NCI-H226 (cell line): ENCODE measurements at regions not wholly inside any gene's neighbourhood (a gene's known extent, or its start where the extent isn't known, plus 50 kb on each side); places are given as distances from the start of the nearest gene placed in this dataset.
"Not testable (repeated sequence)": the region's sequence is repeated elsewhere in the genome, so short reads cannot be mapped to it uniquely, and the experiment has no call there.

Experiments
- DNase-seq: peaks from one replicate; pipeline ENCODE4 v3.0.0-alpha.2; 2015

DNA sequence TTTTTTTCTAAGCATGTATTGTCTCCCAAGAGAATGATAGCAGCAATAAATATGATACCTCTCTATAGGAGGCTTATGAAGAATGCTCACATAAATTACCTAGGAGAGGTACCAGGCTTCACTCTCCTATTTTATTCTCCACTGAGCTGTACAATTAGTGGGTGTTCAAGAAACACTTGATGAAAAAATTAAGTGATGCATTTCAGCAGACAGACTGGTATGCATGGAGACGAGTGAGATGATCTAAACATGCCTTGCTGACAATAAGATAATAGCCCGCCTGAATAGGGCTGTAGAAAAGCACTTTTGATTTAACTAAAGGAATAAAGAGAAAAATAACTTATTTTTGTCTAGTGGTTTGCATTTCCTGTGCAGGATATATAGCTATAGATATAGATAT lies 1449.7 kb downstream of the GATA3 start:
- no peak for DNase-seq

DNA sequence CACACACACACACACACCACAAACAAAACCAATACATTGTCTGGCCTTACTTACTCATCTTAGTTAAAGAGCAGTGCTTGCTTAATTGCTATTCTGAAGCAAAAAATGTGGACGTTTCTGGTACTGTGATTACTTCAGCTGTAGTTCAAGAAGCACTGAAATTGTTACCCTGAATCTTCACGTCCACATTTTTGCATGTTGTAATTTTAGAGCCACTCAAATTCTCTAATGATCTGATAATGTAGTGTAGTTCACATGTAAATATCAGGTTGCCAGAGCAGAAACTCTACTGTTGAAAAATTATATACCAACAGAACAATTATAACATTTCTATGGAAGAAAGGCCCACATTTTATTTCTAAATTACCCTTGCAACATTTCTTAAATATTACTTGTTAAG lies 1451.1 kb downstream of the GATA3 start:
- DNase-seq: no peak

DNA sequence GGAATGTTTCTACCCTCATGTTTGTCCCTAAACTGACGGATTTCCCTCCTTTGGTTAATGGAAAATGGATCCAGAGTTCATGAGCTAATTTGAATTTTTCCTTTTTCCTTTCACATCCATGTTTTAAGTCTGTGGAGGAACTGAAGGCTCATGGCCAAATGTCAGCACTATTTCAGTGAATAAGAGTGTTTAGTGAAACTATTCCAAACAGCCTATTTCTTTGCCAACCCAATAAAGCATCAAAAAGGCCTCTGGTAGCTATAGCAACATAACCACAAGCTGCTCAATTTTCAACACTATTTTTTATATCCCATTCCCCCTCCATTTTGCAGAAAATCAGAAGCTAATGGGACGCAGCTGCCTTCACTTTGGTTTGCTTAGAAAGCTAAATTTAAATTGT lies 1454.1 kb downstream of the GATA3 start:
- DNase-seq: no peak

DNA sequence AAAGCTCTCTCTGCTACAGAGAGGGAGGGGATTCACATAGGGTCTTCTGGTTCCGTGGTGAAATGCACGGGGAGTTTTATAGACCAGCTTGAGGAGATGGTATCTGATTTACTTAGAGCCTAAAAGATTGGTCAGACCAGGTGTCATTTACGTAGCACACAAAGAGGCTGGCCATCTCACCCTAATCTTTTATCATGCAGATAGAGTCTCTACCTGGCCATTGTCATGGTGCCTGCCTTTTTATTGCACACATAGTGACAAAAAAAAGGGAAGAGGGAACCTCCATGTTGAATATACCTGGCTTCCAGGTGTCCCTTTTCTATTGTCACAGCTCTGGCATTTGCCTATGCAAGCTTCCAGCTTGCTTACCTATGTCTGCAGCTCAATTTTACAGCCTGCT lies 1456.1 kb downstream of the GATA3 start:
- no peak for DNase-seq

DNA sequence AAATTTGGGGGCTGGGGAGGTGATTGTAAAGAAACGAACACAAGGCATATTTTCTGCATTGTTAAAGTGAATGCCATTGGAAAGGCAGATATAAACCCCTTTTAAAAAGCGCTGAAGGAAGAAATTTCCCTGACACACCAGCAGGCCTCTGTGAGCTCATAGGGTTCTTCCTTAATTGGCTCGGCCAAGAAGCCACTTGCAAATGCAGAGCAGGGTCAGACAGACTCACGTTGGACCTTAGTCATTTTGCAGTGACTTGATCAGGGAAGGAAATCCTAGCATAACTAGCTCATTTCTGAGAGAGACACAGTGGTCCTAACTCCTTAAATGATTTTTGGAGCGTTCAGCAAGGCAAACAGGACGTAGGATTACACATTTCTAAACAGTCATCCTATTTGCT lies 1461.4 kb downstream of the GATA3 start:
- no peak for DNase-seq

DNA sequence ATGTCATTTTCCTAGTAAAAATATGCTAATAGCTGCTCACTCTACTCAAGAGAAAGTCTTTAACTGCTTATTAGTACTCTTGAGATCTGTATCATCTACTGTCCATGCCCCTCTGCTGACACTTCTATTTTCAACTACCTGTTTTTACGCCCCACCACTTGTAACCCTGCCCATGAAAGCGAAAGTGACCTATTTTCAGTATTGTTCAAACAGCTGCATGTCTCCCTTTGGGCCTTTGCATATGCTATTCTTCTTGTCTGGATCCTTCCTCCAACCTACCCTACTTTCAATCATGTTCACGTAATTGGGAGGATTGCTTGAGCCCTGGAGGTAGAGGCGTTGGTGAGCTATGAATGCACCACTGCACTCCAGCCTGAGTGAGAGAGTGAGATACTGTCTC lies 1481.3 kb downstream of the GATA3 start:
- DNase-seq: no peak

DNA sequence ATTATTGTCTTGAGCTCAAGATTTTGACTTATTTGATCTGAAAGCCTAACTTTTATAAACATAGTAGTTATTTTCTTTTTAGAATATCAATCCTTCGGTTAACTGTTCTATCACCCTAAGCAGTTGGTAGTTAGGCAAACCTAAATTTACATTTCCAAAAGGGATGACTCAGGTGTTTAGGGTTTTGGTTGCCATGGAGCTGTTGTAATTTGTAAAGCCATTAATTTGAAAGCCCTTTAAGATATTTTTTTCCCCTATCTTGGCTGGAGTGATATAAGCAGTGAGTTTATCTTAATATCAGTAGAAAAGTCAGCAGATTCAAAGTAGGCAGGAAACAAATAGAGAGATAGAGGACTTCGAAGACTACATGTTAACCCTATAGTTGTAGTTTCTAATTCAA lies 1472.6 kb upstream of the CELF2 start:
- no peak for DNase-seq

DNA sequence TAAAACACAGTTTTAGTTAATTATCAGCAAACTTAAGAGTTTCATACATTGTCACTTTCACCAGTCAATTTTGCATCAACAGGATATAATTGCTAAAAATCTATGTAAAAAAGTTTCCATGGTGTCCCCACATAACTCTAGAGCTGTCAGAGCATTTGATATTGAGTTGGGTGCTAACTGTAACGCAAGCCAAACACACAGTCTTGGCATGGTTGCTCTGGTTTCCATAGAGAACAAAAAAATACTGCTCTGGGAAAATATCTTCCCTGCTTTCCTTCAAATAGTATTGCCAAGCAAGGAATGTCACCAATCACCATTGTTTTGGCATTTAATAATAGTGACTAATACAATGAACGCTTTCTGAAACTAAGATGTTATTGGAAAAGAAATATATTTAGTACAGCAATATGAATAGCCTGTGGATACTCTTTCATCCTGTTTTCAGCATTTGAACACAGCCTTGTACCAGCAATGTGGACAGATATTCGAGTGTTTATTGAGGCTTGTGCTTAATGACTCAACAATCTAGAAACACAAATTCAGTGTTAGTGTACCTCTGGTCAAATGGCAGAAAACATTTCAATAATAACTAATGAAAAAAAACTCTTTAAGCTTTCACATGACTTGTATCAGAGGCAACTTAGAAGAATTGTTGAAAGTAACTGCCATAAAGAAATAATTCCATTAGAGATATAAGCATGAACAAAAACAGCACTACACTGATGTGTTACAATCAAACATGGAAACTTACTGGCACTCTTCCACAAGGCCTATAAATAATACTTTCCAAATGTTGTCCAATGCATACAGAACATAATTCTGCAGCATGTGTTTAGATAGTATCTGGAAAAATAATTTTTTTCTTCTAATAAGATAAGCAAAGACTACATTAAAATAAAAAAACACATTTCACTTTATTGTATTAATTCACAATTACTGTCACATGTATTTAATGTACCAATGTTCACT lies 1469.5 kb upstream of the CELF2 start:
- no peak for DNase-seq

DNA sequence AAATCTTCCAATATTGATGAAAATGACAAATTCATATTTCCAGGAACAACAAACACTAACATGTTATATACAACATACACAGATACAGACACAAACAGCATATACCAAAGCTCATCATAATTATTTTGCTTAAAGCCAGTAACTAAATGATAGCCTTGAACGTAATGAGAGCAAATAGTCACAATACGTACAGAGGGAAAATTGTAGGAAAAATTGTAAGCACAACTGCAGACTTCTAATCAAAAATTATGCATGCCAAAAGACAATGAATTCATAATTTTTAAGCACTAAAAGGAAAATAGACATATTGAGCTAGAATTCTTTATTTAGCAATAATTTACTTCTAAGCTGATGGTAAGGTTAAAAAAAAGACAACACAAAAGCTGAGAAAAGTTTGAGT lies 1466.9 kb upstream of the CELF2 start:
- DNase-seq: no peak

DNA sequence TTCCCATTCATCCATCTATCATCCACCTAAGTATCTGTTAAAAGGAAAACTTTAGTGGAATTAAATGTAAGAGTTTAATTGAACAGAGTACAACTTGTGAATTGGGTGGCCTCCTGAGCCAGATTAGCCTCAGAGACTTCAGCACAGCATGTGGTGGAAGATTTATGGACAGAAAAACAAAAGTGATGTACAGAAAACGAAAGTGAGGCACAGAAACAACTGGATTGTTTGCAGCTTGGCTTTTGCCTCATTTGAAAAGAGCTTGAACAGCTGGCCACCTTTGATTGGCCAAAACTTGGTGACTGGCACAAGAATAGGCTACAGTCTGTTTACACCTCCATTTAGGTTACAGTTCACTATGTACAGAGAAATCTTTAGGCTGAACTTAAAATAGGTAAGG lies 1463.4 kb upstream of the CELF2 start:
- DNase-seq: no peak

DNA sequence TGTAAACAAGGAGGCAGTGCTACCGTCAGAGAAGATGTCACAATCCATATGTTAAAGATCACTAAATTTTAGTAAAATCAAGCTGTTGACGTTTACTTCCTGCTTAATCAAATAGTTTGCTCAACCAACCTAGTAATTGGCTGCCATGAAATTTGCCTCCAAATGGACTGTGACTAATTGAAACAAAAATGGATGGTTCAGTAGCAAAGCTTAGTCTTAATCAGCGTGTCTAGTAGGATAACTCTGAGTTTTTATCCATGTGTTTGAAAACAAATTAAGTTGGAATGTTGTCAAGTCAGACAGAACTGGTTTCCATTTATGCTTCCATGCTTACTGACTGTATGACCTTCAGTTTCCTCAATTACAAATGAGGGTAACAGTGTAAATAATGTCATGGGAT lies 1456.7 kb upstream of the CELF2 start:
- no peak for DNase-seq

DNA sequence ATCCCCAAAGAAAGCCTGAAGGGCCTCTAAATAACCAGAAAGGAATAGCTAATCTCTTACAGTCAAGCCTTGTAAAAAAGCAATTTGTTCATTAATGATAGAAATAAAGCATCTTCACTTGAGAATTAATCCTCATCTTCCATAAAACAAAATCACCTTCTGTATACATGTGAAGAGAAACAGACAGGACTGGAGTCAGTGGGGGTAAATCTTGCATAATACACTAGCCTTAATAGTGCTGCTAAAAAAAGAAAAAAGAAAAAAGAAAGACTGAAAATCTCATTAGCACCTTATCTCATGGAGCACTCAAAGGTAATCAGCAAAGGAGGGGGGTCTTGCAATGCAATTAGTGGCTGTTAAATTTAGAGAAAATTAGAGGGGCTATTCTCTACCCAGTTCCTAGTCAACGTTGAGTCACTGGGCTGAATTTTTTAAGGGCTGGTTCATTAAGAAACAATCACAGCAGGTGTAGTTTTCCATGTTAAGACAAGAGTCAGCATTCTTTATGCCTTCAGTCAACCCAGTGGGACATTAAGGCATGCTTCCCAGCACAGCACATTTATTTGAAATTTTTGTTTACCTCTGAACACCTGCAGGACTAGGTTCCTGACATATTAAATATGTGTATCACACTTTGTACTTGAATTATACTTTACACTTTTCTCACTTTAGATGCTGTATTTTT lies 1455.7 kb upstream of the CELF2 start:
- no peak for DNase-seq

DNA sequence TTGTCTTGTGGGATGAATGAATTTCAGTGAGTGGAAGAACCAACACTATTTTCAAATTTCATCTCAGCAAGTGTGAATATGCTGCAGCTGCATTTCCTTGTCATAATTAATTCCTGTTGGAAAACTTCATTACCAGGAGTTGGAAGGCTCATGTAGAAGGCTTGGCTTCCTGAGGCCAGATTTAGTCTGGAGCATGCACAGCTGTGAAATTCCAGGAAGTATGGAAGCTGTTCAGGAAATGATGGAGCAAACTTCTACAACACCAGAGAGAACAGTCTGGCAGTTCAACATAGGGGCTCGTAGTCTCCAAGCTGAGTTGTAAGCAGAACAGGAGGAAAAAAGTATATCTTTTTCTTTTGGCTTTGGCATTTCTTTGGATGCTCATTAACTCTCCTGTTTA lies 1439.9 kb upstream of the CELF2 start:
- DNase-seq: no peak

DNA sequence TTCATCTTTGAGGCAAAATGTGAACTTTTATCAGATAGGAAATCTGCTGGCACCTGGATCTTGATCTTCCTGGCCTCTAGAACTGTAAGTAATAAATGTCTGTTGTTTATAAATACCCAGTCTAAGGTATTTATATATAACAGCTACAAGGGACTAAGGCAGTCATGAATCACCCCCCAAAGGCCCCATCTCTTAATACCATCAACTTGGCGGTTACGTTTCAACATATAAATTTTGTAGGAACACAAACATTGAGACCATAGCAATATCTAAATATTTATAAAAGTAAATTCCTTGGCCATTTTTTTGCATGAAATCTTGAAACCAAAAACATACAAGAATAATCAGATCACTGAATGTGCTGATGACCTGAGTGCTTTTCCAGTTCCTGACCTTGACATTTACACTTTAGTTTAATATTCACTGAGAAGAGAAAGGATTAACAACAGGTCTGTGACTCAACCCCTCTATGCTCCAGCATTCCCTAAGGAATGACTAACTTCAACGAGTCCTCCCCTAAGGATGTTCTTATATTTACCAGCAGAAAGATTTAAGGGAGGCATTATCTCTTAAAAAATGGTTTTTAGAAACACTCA lies 1438.5 kb upstream of the CELF2 start:
- DNase-seq: no peak

DNA sequence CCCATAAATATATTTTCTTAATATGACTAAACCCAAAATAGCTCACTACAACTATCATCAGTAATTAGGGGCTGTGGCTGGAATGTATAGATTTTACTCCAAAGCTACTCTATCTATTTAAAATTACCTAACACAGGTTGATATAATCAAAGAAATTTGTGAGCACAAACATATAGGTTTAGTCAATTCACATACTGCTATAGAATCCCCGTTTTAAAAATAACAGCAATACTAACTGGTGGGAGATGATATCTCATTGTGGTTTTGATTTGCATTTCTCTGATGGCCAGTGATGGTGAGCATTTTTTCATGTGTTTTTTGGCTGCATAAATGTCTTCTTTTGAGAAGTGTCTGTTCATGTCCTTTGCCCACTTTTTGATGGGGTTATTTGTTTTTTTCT lies 1434.9 kb upstream of the CELF2 start:
- not testable (repeated sequence) for DNase-seq

DNA sequence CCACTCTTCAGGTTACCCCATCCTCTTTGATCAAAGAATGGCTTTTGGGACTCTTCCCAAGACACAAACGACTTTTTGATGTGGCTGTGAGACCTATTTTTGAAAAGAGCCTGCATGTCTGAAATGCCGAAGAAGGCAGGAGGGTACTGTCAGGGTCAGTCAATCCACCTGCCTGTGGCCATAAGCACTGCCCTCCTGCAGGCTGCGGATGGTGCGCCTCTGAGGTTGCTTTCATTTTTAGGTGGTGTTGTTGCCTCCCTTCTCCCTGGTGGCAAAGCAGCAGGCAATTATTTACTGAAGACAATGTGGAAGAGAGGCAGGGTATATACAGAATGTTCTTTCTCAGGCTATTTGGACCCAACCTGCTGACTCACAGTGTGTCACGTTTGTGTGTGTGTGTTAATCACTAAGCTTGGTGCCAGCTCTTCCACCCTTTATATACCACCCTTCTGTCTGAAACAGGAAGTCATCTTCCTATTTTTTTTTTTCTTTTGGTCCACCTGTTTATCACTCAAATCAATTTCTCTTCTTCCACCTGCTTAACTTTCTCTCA lies 1421.2 kb upstream of the CELF2 start:
- peak; percentile 36 for DNase-seq

DNA sequence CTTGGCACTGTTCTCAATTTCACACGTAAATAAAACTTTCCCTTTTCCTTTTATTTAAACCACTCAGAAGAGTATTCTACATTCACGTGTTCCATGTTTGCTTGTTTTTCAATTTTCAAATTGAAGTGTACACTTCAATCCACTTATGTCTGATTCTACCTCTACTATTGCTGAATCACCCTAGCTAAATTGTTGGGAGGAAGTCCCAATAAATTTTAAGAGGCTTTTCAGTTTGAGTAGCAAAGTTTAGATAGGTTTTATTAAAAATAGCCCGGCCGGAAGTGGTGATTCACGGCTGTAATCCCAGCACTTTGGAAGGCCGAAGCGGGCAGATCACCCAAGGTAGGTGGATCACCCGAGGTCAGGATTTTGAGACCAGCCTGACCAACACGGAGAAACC lies 1414.7 kb upstream of the CELF2 start:
- DNase-seq: no peak

DNA sequence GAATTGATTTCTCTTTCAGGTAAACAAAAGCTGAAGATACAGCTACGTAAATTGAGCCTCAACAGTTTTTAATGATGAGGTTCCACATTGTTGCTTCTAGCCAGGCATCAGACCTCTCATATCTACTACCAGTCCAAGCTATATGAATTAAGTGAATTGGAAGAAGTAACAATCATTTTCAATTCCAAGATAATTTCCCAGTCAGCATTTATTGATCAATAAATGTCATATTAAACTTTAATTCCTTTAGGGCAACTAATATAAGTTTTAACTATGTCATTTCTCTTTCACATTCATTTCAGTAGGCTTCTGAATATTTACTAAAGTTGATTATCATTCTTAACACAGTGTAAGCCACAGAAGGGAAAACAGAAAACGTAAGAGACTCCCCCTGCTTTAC lies 1413.7 kb upstream of the CELF2 start:
- DNase-seq: no peak

DNA sequence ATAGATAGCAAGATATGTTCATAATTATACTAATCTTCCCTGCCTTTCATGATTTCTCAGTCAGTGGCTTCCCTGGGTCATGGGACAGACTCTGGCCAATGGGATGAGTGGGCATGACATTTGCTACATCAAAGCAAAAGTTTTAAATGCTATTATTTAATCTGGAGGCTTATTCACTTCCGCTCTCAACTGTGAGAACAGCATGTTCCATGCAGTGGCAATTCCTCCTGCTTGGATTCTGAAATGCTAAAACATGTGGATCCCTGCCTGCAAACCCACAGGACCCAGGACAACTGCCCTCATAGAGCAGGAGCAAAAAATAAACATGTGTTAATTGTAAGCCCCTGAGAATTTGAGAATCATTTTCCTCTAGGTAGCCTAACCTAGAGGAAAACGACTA lies 1412.4 kb upstream of the CELF2 start:
- DNase-seq: no peak

DNA sequence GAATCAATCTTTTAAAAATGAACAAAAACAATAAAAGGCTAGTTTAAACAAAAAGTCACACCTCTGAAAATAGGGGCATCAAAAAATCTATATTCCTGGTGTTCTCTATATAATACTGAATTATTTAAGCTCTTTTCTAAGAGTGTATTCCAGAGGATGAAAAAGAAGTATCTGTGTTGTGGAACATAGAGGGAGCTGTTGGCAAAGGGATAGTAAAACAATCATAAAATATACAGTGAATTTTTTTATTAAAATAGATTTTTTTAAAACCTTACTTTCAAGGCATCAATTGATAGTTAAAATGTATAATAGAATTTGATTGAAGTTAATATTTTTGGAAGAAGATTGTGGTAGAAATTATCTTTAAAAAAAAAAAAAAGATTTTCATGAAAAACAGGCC lies 1409.1 kb upstream of the CELF2 start:
- no peak for DNase-seq

DNA sequence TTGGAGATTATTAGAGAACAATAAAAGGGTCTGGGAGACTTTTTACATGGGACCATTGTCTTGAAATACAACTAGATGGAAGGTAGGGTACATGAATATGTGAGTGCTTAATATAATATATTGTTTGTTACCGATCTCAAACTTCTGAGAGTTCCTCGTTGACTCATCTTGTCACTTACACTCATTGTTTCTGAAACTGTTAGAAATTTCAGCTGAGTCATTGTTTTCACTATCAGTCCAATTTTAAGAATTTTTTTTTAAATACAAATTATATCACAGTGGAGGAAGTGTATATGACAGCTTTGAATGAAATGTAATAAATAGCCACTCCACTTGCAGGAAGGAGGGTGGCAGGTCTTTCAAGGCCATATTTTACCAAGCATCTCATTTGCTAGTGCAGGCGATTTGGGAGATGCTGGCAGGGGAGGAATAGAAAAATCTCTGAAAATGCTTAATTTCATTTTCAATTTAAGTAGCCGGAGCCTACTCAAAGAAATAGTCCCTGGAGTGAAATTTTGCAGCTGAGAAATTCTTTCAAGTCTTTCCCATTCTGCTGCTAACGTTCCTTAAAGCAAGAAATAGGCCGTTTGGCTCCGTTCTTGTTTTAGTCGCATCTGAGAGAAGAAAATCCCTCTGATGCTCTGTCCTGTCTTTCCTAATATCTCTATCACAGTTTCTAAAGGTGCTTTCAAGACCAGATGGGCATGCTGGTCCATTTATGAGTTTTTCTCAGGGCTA lies 1404.2 kb upstream of the CELF2 start:
- DNase-seq: no peak

DNA sequence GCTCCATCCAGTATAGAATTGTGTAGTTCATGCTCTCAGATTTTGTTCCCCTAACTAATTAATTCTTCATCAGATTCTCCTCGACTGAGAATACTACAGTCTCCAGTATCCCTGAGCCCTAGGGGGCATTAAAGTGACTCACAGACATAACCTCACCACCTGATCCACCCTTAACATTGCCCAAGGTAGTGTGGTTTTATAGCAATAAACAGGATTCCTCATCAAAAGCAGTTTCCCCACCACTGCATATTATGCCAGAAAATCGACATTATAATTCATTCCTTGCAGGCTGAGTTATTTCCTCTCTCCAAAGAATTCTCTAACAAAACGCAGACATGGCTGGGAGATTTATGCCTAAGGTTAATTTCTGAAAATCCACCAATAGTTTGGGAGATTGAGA lies 1402.5 kb upstream of the CELF2 start:
- DNase-seq: no peak

DNA sequence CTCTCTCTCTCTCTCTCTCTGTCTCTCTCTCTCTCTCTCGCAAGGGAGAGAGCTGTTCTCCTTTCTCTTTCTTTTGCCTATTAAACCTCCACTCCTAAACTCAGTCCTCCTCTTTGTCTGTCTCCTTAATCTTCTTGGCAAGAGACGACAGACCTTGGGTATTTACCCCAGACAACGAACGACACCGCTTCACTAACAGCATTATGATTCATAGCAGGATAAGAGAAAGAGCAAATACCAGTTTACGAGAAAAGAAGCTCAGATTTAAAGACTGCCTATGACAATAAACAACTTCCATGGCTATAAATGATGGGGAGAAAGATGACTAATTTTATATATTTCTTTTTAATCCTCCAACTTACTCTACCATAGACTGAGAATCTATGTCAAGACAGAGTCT lies 1396.5 kb upstream of the CELF2 start:
- no peak for DNase-seq
